Smooth muscle cell (in vitro differentiated cells): ENCODE measurements at regions not wholly inside any gene's neighbourhood (a gene's known extent, or its start where the extent isn't known, plus 50 kb on each side); places are given as distances from the start of the nearest gene placed in this dataset.
"Not testable (repeated sequence)": the region's sequence is repeated elsewhere in the genome, so short reads cannot be mapped to it uniquely, and the experiment has no call there.

ENCODE experiments used
- DNase-seq: peaks from one replicate; lab custom pipeline; 2025; ENCODE audit not compliant: unreplicated experiment; lab: John Stamatoyannopoulos, UW
- H2AFZ ChIP-seq: fragments of 200-600 bp; sonication (generic); 2 replicates; pipeline ENCODE4 v1.6.0; 2016; ENCODE audit warnings: antibody characterized with exemption, low read depth, mild to moderate bottlenecking
- H3F3A ChIP-seq: fragments of 200-600 bp; sonication (generic); 2 replicates; pipeline ENCODE4 v1.6.0; 2017; ENCODE audit warnings: antibody characterized with exemption, low read depth
- H3K27ac ChIP-seq: fragments of 200-600 bp; sonication (generic); 2 replicates; pipeline ENCODE4 v1.5.1; 2016; ENCODE audit warnings: low read depth, mild to moderate bottlenecking
- H3K27me3 ChIP-seq: fragments of 200-600 bp; sonication (generic); 2 replicates; pipeline ENCODE4 v1.6.1; 2016; ENCODE audit warnings: low read depth, mild to moderate bottlenecking
- H3K36me3 ChIP-seq: fragments of 200-600 bp; sonication (generic); 2 replicates; pipeline ENCODE4 v1.5.1; 2016; ENCODE audit warnings: low read depth
- H3K4me1 ChIP-seq: fragments of 200-600 bp; sonication (generic); 2 replicates; pipeline ENCODE4 v1.5.1; 2016; ENCODE audit warnings: low read depth
- H3K4me2 ChIP-seq: fragments of 200-600 bp; sonication (generic); 2 replicates; pipeline ENCODE4 v1.6.0; 2016; ENCODE audit warnings: mild to moderate bottlenecking
- H3K4me3 ChIP-seq: fragments of 200-600 bp; sonication (generic); 2 replicates; pipeline ENCODE4 v1.5.1; 2016; ENCODE audit warnings: mild to moderate bottlenecking
- H3K79me2 ChIP-seq: fragments of 200-600 bp; sonication (generic); 2 replicates; pipeline ENCODE4 v1.6.0; 2016; ENCODE audit warnings: low read depth, mild to moderate bottlenecking
- H3K9ac ChIP-seq: fragments of 200-600 bp; sonication (generic); 2 replicates; pipeline ENCODE4 v1.6.0; 2016; ENCODE audit warnings: low read depth
- H3K9me3 ChIP-seq: fragments of 200-600 bp; sonication (generic); replicated peaks from 2 replicates; pipeline ENCODE4 v1.5.1; 2016; ENCODE audit warnings: low read depth
- H4K20me1 ChIP-seq: fragments of 200-600 bp; sonication (generic); 2 replicates; pipeline ENCODE4 v1.6.0; 2016; ENCODE audit warnings: low read depth
- WGBS: methylation state at CpG from one replicate; pipeline ENCODE4 v1.1.7; 2016; ENCODE audit warnings: low lambda C conversion rate; 5-methylcytosine and 5-hydroxymethylcytosine counted together
- TF ChIP-seq, protein P1 (sequence below): fragments of 200-600 bp; sonication (generic); IDR thresholded peaks from 2 replicates; pipeline ENCODE4 v1.5.1; 2017; ENCODE audit warnings: borderline replicate concordance, mild to moderate bottlenecking, antibody characterized with exemption; ENCODE audit not compliant: insufficient read depth, poor library complexity, severe bottlenecking

DNA sequence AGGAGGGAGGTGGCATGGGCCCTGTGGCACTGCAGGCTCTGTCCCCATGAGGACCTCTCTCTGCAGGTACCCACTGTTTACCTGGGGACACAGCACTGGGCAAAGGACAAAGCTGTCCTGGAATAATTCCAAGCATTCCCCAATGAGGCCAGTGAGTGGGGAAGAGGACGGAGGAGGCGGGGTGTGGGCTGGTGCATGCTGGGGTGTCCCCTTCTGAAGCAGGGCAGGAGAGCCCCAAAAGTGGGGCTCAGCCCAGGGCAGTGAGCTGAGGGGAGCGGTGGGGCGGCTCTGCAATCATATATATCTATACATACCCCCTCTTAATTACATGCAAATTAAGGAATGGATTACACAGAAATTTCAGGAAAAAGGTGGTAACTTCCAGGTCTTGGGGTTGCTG is 315.8 kb downstream of the ADGRD1 start:
- Histone ChIP-seq H3K79me2 (no peaks in the 10 kb centered on the region), H3F3A (peaks cover 3% of the 10 kb centered on the region), H3K9ac (no peak overlapping the region), H3K27ac (no peak overlapping the region), H2AFZ (no peak overlapping the region), H4K20me1 (no peaks in the 10 kb centered on the region), H3K9me3 (no peaks in the 10 kb centered on the region), H3K27me3 (no peaks in the 10 kb centered on the region), H3K4me1 (no peaks in the 10 kb centered on the region), H3K4me3 (no peak overlapping the region), H3K4me2 (no peak overlapping the region), H3K36me3 (no peaks in the 10 kb centered on the region)
- TF ChIP-seq, protein P1, sequence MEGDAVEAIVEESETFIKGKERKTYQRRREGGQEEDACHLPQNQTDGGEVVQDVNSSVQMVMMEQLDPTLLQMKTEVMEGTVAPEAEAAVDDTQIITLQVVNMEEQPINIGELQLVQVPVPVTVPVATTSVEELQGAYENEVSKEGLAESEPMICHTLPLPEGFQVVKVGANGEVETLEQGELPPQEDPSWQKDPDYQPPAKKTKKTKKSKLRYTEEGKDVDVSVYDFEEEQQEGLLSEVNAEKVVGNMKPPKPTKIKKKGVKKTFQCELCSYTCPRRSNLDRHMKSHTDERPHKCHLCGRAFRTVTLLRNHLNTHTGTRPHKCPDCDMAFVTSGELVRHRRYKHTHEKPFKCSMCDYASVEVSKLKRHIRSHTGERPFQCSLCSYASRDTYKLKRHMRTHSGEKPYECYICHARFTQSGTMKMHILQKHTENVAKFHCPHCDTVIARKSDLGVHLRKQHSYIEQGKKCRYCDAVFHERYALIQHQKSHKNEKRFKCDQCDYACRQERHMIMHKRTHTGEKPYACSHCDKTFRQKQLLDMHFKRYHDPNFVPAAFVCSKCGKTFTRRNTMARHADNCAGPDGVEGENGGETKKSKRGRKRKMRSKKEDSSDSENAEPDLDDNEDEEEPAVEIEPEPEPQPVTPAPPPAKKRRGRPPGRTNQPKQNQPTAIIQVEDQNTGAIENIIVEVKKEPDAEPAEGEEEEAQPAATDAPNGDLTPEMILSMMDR, result no peak
- 100% methylated on average over 4 of the region's 4 CpGs for WGBS
- no peak for DNase-seq

DNA sequence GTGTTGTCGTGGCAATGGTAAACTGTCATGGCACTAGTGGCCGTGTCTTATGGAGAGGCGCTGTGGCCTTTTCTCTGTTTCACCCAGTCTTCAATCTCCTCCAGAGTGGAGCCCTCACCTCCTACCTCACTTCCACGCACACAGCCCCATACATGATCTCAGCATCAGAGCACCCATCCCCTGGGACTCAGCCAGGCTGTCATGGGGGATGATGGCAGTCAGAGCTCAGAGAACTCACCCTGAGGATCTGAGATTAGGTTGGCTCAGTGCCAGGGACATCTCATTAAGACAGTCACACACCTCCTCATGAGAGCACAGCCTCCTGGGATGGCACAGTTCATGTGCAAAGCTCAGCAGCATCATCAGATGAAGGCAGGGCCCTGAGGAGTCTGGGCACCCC is 316.3 kb downstream of the ADGRD1 start:
- H2AFZ ChIP-seq, H3K36me3 ChIP-seq, H3K9ac ChIP-seq, H4K20me1 ChIP-seq, H3K79me2 ChIP-seq, H3F3A ChIP-seq, H3K4me3 ChIP-seq, H3K9me3 ChIP-seq, H3K4me1 ChIP-seq, H3K4me2 ChIP-seq, H3K27me3 ChIP-seq, H3K27ac ChIP-seq, DNase-seq: not testable (repeated sequence)
- WGBS, result 93% methylated on average over 4 of the region's 4 CpGs

- peaks cover 3% of the 10 kb centered on the region for H3F3A ChIP-seq
- DNase-seq, result no peak
- H4K20me1 ChIP-seq, result no peaks in the 10 kb centered on the region
- no peak overlapping the region for H3K4me3 ChIP-seq
- H3K9me3 ChIP-seq, result no peaks in the 10 kb centered on the region
- H3K27ac ChIP-seq, result no peak overlapping the region
- no peaks in the 10 kb centered on the region for H3K36me3 ChIP-seq
- H3K4me2 ChIP-seq, result no peak overlapping the region
- no peaks in the 10 kb centered on the region for H3K79me2 ChIP-seq
- H3K27me3 ChIP-seq, result no peaks in the 10 kb centered on the region
- H2AFZ ChIP-seq, result no peak overlapping the region
- TF ChIP-seq, protein P1, result no peak
- no peaks in the 10 kb centered on the region for H3K4me1 ChIP-seq
- no peak overlapping the region for H3K9ac ChIP-seq
Observed at GRCh38 chr12:131271724-131272123, 318.0 kb downstream of the ADGRD1 start.

- not testable (repeated sequence) for H3K4me3 ChIP-seq, H3K4me2 ChIP-seq, H3K27me3 ChIP-seq, H3K27ac ChIP-seq, H4K20me1 ChIP-seq, DNase-seq, H3K9ac ChIP-seq, H3K36me3 ChIP-seq, H3F3A ChIP-seq, H3K79me2 ChIP-seq, H3K4me1 ChIP-seq, H2AFZ ChIP-seq, H3K9me3 ChIP-seq
- 95% methylated on average over 8 of the region's 8 CpGs for WGBS
Observed at GRCh38 chr12:131272283-131272814, 318.6 kb downstream of the ADGRD1 start.

GRCh38 chr12:131273291-131273845 is 319.7 kb downstream of the ADGRD1 start:
- Histone ChIP-seq H3K36me3 (no peaks in the 10 kb centered on the region), H3K27ac (no peak overlapping the region), H3K79me2 (no peaks in the 10 kb centered on the region), H3K27me3 (no peaks in the 10 kb centered on the region), H3K9ac (no peak overlapping the region), H3K4me2 (no peak overlapping the region), H3K4me1 (no peaks in the 10 kb centered on the region), H3F3A (no peaks in the 10 kb centered on the region), H3K9me3 (no peaks in the 10 kb centered on the region), H2AFZ (no peak overlapping the region), H4K20me1 (no peaks in the 10 kb centered on the region), H3K4me3 (no peak overlapping the region)
- DNase-seq, result no peak
- TF ChIP-seq, protein P1, result no peak
- 91% methylated on average over 11 of the region's 11 CpGs for WGBS
